PC-9 (cell line): ENCODE measurements at regions not wholly inside any gene's neighbourhood (a gene's known extent, or its start where the extent isn't known, plus 50 kb on each side); places are given as distances from the start of the nearest gene placed in this dataset.

ENCODE experiments used
- EZH2 ChIP-seq: fragments of 200-600 bp; sonication (generic); IDR thresholded peaks from 2 replicates; pipeline ENCODE4 v1.8.0; 2017; ENCODE audit warnings: antibody characterized with exemption, low read depth
- TF ChIP-seq, protein P1 (sequence below): fragments of 200-600 bp; sonication (generic); conservative IDR thresholded peaks from 2 replicates; pipeline ENCODE4 v1.6.1; 2017; ENCODE audit warnings: mixed run types, antibody characterized with exemption, mild to moderate bottlenecking, moderate library complexity

DNA sequence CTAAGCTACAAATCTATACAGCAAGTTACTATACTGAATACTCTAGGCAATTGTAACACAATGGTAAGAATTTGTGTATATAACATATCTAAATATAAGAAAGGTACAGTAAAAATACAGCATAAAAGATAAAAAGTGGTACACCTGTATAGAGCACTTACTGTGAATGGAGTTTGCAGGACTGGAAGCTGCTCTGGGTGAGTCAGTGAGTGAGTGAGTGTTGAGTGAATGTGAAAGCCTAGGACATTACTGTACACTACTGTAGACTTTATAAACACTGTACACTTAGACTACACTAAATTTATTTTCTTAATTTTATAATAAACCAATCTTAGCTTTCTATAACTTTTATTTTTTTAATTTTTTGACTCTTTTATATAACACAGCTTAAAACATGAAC, 123.1 kb downstream of the ZMAT3 start:
- TF ChIP-seq, protein P1, sequence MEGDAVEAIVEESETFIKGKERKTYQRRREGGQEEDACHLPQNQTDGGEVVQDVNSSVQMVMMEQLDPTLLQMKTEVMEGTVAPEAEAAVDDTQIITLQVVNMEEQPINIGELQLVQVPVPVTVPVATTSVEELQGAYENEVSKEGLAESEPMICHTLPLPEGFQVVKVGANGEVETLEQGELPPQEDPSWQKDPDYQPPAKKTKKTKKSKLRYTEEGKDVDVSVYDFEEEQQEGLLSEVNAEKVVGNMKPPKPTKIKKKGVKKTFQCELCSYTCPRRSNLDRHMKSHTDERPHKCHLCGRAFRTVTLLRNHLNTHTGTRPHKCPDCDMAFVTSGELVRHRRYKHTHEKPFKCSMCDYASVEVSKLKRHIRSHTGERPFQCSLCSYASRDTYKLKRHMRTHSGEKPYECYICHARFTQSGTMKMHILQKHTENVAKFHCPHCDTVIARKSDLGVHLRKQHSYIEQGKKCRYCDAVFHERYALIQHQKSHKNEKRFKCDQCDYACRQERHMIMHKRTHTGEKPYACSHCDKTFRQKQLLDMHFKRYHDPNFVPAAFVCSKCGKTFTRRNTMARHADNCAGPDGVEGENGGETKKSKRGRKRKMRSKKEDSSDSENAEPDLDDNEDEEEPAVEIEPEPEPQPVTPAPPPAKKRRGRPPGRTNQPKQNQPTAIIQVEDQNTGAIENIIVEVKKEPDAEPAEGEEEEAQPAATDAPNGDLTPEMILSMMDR = no peak
- no peak for TF ChIP-seq EZH2
